NCI-H526 (cell line): ENCODE measurements at regions not wholly inside any gene's neighbourhood (a gene's known extent, or its start where the extent isn't known, plus 50 kb on each side); places are given as distances from the start of the nearest gene placed in this dataset.
"Not testable (repeated sequence)": the region's sequence is repeated elsewhere in the genome, so short reads cannot be mapped to it uniquely, and the experiment has no call there.

Experiments used
- DNase-seq, 2 experiments: peaks; one replicate each; lab custom pipeline; 2025; lab: John Stamatoyannopoulos, UW

DNA sequence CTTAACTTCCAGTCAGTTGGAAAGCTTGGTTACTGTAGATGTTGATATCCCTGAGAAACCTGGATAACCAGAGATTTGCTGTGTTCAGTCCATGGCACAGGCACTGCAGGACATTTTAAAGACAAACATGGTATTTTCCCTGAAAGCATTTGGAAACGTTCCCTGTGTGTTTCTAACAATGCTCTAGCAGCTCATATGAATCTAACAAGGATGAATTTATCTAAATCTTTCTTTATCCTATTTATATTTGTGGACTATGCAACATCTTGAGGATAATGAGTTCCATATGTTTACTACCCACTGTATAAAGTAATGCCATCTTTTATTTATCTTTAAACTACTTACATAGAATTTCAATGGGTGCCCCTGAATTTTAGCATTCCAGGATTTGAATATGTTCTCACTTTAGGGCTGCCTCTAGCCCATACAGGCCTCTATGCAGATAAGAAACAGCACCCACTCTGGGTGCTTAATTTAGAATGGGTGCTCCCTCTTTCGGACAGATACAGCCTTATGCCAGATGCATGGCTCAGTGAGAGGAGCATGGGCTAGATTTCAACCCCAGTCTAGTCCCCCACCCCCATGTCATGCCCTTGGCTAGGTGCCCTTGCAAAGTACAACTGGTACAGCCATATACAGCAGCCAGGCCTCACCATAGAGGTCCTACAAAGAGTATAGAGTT, 50.6 kb upstream of the NEMP2 start:
- DNase-seq: no peak

DNA sequence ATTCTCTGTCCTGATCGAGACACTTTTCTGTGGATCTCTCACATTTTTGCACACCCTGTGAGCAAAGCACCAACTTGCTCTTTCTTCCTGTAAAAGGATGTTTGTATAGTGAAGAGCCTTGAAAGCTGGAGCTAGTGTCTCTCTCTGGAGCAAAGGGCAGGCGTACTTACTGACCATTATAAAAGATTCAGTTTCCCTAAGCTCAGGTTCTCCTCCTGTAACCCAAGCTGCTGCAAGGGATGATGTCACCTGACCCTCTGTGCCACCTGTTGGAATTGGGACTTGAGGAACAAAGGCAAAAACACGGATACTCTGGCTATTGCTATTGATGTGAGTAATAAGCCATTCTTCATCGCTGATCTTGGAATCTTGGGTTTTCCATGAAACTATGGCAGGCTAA, 52.6 kb upstream of the NEMP2 start:
- no peak for DNase-seq

DNA sequence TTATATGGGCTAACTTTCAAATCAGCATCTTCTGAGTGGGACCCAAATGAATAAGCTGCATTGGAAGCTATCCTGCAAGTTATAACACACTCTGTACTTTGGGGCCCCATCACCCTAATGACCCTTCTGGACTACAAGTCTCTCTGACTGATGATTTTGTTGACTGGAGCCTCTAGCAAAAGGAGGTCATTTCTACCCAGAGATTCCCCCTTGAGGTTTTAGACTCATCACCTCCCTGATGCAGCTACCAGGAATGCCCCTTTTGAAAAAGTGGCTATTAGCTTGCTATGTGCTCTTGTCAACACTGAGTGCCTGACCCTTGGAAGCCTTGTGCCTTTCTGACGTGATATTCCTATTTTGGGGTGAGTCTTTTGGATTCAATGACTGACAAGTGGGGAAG, 54.5 kb upstream of the NEMP2 start:
- DNase-seq: no peak

DNA sequence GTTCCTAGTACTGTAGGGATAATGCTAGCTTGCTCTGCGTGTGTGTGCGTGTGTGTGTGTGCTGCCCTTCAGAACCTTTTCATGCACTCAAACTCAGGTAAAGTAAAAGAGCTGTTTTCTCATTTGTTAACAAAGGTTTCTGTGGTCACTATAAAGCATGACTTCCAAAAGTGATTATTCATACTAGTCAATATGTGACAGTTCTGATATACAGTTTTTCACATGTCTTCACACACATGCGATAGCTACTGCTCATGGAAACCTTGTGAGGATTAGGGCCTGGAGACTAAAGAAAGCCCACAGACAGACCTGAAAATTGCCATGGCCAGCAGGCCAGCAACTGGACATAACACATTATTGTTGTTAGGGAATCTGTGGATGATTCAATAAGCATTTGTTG, 56.9 kb upstream of the NEMP2 start:
- no peak for DNase-seq

DNA sequence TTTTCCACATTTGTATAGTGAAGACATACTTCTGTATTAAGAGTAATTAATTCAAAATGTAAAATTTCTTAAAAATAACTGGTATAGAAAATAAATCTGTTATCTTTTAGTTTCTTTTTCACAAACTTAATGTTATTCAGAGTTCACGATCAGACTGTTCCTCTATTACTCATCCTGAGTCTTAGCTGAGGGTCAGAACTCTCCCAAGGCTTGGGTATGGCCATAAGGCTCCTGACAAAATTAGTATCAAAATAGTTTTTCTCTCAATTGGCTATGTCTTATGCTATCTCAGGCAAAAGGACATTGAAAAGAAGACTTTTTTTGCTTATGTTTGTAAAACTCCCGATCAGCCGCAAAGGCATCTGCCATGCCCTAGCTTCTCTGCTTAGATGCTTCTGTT, 56.1 kb upstream of the NAB1 start:
- no peak for DNase-seq

DNA sequence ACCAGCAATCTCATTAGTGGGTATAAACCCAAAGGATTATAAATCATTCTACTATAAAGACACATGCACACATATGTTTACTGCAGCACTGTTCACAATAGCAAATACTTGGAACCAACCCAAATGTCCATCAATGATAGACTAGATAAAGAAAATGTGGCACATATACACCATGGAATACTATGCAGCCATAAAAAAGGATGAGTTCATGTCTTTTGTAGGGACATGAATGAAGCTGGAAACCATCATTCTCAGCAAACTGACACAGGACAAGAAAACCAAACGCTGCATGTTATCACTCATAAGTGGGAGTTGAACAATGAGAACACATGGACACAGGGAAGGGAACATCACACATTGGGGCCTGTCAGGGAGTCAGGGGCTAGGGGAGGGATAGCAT, 53.0 kb upstream of the NAB1 start:
- DNase-seq: not testable (repeated sequence)

DNA sequence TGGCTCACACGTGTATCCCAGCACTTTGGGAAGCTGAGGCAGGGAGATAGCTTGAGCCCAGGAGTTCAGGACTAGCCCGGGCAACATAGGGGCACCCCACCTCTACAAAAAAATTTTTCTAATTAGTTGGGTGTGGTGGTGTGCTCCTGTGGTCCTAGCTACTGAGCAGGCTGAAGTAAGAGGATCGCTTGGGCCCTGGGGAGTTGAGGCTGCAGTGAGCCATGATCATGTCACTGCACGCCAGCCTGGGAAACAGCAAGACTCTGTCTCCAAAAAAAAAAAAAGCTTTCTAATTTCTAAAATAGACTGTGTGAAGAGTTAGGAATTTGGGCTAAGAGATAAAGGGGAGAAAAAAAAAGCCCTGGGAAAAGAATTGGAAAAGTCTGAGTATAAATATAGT, 51.9 kb upstream of the NAB1 start:
- peak; percentile 20 to 61 for DNase-seq

DNA sequence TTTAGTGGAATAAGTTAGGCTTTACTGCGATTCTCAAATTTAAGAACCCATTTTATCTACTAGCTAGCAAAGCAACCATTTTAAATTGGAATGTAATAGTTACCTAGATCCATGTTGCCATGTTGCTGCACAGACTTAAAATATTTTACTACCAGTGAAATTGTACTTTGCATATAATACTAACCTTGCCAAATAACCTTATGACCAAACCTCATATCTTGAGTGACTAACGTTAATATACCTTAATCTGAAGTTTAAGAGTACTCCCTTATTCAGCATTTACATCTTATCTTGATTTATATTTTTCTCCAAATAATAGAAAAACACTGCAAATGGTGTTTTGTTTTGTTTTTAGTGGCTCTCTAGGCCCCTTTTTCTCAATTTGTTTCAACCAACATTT, 50.3 kb upstream of the NAB1 start:
- DNase-seq: no peak

DNA sequence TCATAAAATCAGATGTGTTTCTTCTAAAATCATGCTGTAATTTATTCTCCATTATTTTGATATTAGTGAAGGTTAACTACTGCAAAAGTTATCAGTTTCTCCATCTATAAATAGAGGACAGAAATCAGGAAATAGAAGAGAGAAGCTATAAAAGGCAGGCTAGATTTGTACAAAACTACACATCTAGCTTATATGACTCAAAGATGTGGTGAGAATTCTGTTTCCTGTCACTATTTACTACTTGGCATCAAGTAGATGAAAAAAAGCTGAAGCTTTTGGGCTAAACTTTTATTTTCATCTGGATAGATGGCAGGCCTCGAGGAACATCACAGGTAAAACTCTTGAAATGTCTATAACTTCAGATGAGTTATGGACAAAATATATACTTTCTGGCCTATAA, 49.8 kb upstream of the NAB1 start:
- no peak for DNase-seq
